ENCODE measurements at regions not wholly inside any gene's neighbourhood (a gene's known extent, or its start where the extent isn't known, plus 50 kb on each side); places are given as distances from the start of the nearest gene placed in this dataset.

DNA sequence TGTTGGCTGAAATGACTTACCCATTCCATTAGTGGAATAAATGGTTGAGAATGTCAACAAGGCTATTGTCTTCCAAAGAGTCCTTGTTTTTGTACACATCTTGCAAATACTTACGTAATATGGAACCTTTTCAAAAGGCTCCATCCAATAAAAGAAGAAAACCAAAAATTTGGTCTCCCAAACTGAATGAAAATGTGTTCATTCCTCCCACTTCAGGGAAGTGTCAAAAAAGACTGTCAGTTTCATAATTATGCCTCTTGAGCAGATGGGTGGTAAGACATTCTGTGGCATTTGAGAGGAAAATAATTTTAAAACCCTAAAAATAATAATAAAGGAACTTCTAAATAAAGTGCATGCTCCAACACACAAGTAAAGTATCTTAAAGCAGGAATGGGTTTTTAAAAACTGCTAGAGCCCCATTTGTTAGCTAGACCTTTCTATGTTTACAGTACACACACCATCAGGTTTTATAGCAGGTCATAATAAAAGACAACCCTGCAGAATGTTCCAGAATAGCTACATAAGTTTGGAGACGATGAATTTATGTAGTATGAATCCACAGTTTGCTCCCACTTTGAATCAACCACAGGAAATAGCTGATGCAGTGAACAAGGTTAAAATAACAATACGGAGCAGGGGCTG is 843.7 kb downstream of the LRRTM4 start (continued):
- TF ChIP-seq ZSCAN30 (tag by site-specific recombination; IDR thresholded peaks at IDR 0.05) (no peak), ZNF514 (tag by site-specific recombination; IDR thresholded peaks at IDR 0.05) (no peak), SP3 (tag by site-specific recombination; IDR thresholded peaks at IDR 0.05) (no peak), ZNF366 (tag by site-specific recombination; conservative IDR thresholded peaks at IDR 0.05) (no peak)
- TF ChIP-seq, protein P1, sequence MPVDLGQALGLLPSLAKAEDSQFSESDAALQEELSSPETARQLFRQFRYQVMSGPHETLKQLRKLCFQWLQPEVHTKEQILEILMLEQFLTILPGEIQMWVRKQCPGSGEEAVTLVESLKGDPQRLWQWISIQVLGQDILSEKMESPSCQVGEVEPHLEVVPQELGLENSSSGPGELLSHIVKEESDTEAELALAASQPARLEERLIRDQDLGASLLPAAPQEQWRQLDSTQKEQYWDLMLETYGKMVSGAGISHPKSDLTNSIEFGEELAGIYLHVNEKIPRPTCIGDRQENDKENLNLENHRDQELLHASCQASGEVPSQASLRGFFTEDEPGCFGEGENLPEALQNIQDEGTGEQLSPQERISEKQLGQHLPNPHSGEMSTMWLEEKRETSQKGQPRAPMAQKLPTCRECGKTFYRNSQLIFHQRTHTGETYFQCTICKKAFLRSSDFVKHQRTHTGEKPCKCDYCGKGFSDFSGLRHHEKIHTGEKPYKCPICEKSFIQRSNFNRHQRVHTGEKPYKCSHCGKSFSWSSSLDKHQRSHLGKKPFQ (tag by site-specific recombination; IDR thresholded peaks at IDR 0.05), result no peak

GRCh38 chr2:76675212-76675611 is 847.0 kb downstream of the LRRTM4 start:
- TF ChIP-seq ZNF26 (tag by site-specific recombination; IDR thresholded peaks at IDR 0.05), result no peak
- no peak for TF ChIP-seq ZNF404 (tag by site-specific recombination; IDR thresholded peaks at IDR 0.05)
- no peak for TF ChIP-seq ZNF16 (tag by site-specific recombination; IDR thresholded peaks at IDR 0.05; ENCODE audit: low read depth)
- TF ChIP-seq ZNF221 (tag by site-specific recombination; IDR thresholded peaks at IDR 0.05; ENCODE audit: borderline replicate concordance), result no peak
- no peak for TF ChIP-seq GLIS1 (tag by site-specific recombination; IDR thresholded peaks at IDR 0.05)
- no peak for TF ChIP-seq ZNF157 (tag by site-specific recombination; IDR thresholded peaks at IDR 0.05)
- TF ChIP-seq ZNF658 (tag by site-specific recombination; IDR thresholded peaks at IDR 0.05), result no peak
- TF ChIP-seq TSHZ1 (tag by site-specific recombination; IDR thresholded peaks at IDR 0.05; ENCODE audit: borderline replicate concordance), result no peak
- no peaks in the 10 kb centered on the region for H3K4me1 ChIP-seq (ENCODE audit: control insufficient read depth, insufficient read depth, low read length)
- no peaks in the 10 kb centered on the region for H3K9me3 ChIP-seq (ENCODE audit: control insufficient read depth, insufficient read depth, low read depth, low read length)
- H3K36me3 ChIP-seq (ENCODE audit: control insufficient read depth in 2 of 2, insufficient read depth in 1 of 2, low read length in 2 of 2), result no peaks in the 10 kb centered on the region
- CTCF ChIA-PET, result no interaction called here
- POLR2A ChIA-PET, result no interaction called here
- H3K4me3 ChIP-seq (ENCODE audit: low read depth, low read length), result no peak overlapping the region
- no peak overlapping the region for H3K27ac ChIP-seq (ENCODE audit: extremely low read depth, low read depth, low read length)

GRCh38 chr2:76672798-76673197 is 849.4 kb downstream of the LRRTM4 start:
- no peak overlapping the region for H3K4me3 ChIP-seq (ENCODE audit: low read depth, low read length)
- ChIA-PET CTCF (interaction anchor here (0.6 kb wide), 1 partner anchor 66 kb away, joined by 3 read pairs; no protein-coding TSS in a partner anchor), POLR2A (no interaction called here)
- no peaks in the 10 kb centered on the region for H3K36me3 ChIP-seq (ENCODE audit: control insufficient read depth in 2 of 2, insufficient read depth in 1 of 2, low read length in 2 of 2)
- no peaks in the 10 kb centered on the region for H3K9me3 ChIP-seq (ENCODE audit: control insufficient read depth, insufficient read depth, low read depth, low read length)
- TF ChIP-seq PRDM6 (tag by site-specific recombination; IDR thresholded peaks at IDR 0.05) (no peak), ZFP69B (tag by site-specific recombination; IDR thresholded peaks at IDR 0.05) (no peak), ZNF580 (tag by site-specific recombination; IDR thresholded peaks at IDR 0.05) (no peak), ZNF239 (tag by site-specific recombination; IDR thresholded peaks at IDR 0.05) (no peak), KLF17 (tag by site-specific recombination; IDR thresholded peaks at IDR 0.05) (no peak), ZNF391 (tag by site-specific recombination; IDR thresholded peaks at IDR 0.05; ENCODE audit: borderline replicate concordance, low read depth) (no peak), ZNF138 (tag by site-specific recombination; IDR thresholded peaks at IDR 0.05; ENCODE audit: borderline replicate concordance) (no peak), BCL11B (tag by site-specific recombination; IDR thresholded peaks at IDR 0.05; ENCODE audit: low read depth) (no peak), ZNF596 (tag by site-specific recombination; IDR thresholded peaks at IDR 0.05) (no peak), ZNF10 (tag by site-specific recombination; IDR thresholded peaks at IDR 0.05) (no peak)
- H3K4me1 ChIP-seq (ENCODE audit: control insufficient read depth, insufficient read depth, low read length), result no peaks in the 10 kb centered on the region
- no peak overlapping the region for H3K27ac ChIP-seq (ENCODE audit: extremely low read depth, low read depth, low read length)

Measured in HEK293 (cell line).